ENCODE measurements at regions not wholly inside any gene's neighbourhood (a gene's known extent, or its start where the extent isn't known, plus 50 kb on each side); places are given as distances from the start of the nearest gene placed in this dataset.

- H3K4me1 ChIP-seq, result no peaks in the 10 kb centered on the region
- TF ChIP-seq CTCF (IDR thresholded peaks at IDR 0.05), result no peak
- H3K36me3 ChIP-seq, result no peaks in the 10 kb centered on the region
- no peaks in the 10 kb centered on the region for H3K9me3 ChIP-seq
- no peak overlapping the region for H3K4me3 ChIP-seq
- no peak for DNase-seq
- intact Hi-C loops (cut with DNase I; ENCODE audit: low total_unique reads), result no loop called here
- H3K27me3 ChIP-seq, result no peaks in the 10 kb centered on the region
- no peak overlapping the region for H3K27ac ChIP-seq
Measured at GRCh38 chr4:137209240-137209639, 323.1 kb downstream of the PCDH18 start.

GRCh38 chr4:137206781-137207180 lies 325.5 kb downstream of the PCDH18 start:
- Histone ChIP-seq H3K4me1 (no peaks in the 10 kb centered on the region), H3K4me3 (no peak overlapping the region), H3K27ac (no peak overlapping the region), H3K27me3 (no peaks in the 10 kb centered on the region), H3K36me3 (no peaks in the 10 kb centered on the region), H3K9me3 (no peaks in the 10 kb centered on the region)
- TF ChIP-seq CTCF (IDR thresholded peaks at IDR 0.05), result no peak
- DNase-seq, result no peak
- intact Hi-C loops (cut with DNase I; ENCODE audit: low total_unique reads), result no loop called here

- Histone ChIP-seq H3K4me3 (no peak overlapping the region), H3K27ac (no peak overlapping the region), H3K27me3 (no peaks in the 10 kb centered on the region), H3K4me1 (no peaks in the 10 kb centered on the region), H3K36me3 (no peaks in the 10 kb centered on the region), H3K9me3 (no peaks in the 10 kb centered on the region)
- no peak for TF ChIP-seq CTCF (IDR thresholded peaks at IDR 0.05)
- intact Hi-C loops (cut with DNase I; ENCODE audit: low total_unique reads), result no loop called here
- no peak for DNase-seq
Measured at GRCh38 chr4:137203601-137204000, 328.7 kb downstream of the PCDH18 start.

- DNase-seq, result no peak
- H3K27me3 ChIP-seq, result no peaks in the 10 kb centered on the region
- H3K27ac ChIP-seq, result no peak overlapping the region
- no peaks in the 10 kb centered on the region for H3K9me3 ChIP-seq
- TF ChIP-seq CTCF (IDR thresholded peaks at IDR 0.05), result no peak
- H3K4me1 ChIP-seq, result no peaks in the 10 kb centered on the region
- no peaks in the 10 kb centered on the region for H3K36me3 ChIP-seq
- no peak overlapping the region for H3K4me3 ChIP-seq
- intact Hi-C loops (cut with DNase I; ENCODE audit: low total_unique reads), result no loop called here
Measured at GRCh38 chr4:137200322-137200721, 332.0 kb downstream of the PCDH18 start.

- no peaks in the 10 kb centered on the region for H3K4me1 ChIP-seq
- no peak overlapping the region for H3K4me3 ChIP-seq
- H3K9me3 ChIP-seq, result no peaks in the 10 kb centered on the region
- intact Hi-C loops (cut with DNase I; ENCODE audit: low total_unique reads), result no loop called here
- H3K27me3 ChIP-seq, result no peaks in the 10 kb centered on the region
- DNase-seq, result no peak
- no peaks in the 10 kb centered on the region for H3K36me3 ChIP-seq
- no peak for TF ChIP-seq CTCF (IDR thresholded peaks at IDR 0.05)
- H3K27ac ChIP-seq, result no peak overlapping the region
Measured at GRCh38 chr4:137198791-137199190, 333.5 kb downstream of the PCDH18 start.

GRCh38 chr4:137194670-137195069 lies 337.6 kb downstream of the PCDH18 start:
- Histone ChIP-seq H3K36me3 (no peaks in the 10 kb centered on the region), H3K27ac (no peak overlapping the region), H3K27me3 (no peaks in the 10 kb centered on the region), H3K4me3 (no peak overlapping the region), H3K4me1 (no peaks in the 10 kb centered on the region), H3K9me3 (no peaks in the 10 kb centered on the region)
- DNase-seq, result no peak
- intact Hi-C loops (cut with DNase I; ENCODE audit: low total_unique reads), result no loop called here
- TF ChIP-seq CTCF (IDR thresholded peaks at IDR 0.05), result no peak

All from tibial artery (tissue), 4 donors.